C4-2B (cell line): ENCODE measurements at regions not wholly inside any gene's neighbourhood (a gene's known extent, or its start where the extent isn't known, plus 50 kb on each side); places are given as distances from the start of the nearest gene placed in this dataset.

Source experiments
- CTCF ChIP-seq: fragments of 450-650 bp; conservative IDR thresholded peaks from 2 replicates; pipeline ENCODE4 v1.5.1; 2017; ENCODE audit warnings: mild to moderate bottlenecking
- ZFX ChIP-seq: fragments of 450-650 bp; IDR thresholded peaks from 2 replicates; pipeline ENCODE4 v1.6.1; 2017

- TF ChIP-seq CTCF, result no peak
- TF ChIP-seq ZFX, result no peak
These were observed 65.2 kb downstream of the GTPBP8 start for GRCh38 chr3:113055961-113056360.
